Vagina (tissue), 2 donors: ENCODE measurements at regions not wholly inside any gene's neighbourhood (a gene's known extent, or its start where the extent isn't known, plus 50 kb on each side); places are given as distances from the start of the nearest gene placed in this dataset.

Experiments
- POLR2A ChIP-seq, 2 donors: fragments of 450-650 bp; IDR thresholded peaks; one replicate each; pipeline ENCODE4 v1.6.1; 2017; ENCODE audit warnings: antibody characterized with exemption in 2 of 2, mild to moderate bottlenecking in 2 of 2, moderate library complexity in 2 of 2
- TF ChIP-seq, protein P1 (sequence below), 3 experiments: fragments of 450-650 bp in 2 of 3; fragments of 200-600 bp in 1 of 3; sonication (generic) in 1 of 3; IDR thresholded peaks; one replicate each; pipeline ENCODE4 v1.5.1; 2017 to 2019; ENCODE audit warnings: antibody characterized with exemption in 3 of 3, mild to moderate bottlenecking in 2 of 3, moderate library complexity in 2 of 3

DNA sequence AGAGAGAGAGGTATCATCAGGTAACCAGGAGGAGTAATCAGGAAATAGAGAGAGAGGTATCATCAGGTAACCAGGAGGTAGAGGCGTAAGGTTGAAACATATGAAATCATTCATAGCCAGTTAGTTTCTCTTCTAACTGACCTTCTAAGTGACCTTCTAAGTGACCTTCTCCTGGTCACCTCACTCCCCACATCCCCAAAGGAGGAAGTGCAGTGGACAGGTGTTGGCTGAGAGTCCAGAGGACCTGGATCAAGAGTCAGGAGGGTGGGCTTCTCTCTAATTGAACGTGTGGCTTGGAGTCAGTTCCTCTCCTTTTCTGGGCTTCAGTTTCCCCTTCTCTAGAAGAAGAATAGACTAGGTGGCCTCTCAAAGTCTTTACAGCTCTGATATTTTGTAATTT lies 121.3 kb upstream of the DLG1 start:
- TF ChIP-seq, protein P1, sequence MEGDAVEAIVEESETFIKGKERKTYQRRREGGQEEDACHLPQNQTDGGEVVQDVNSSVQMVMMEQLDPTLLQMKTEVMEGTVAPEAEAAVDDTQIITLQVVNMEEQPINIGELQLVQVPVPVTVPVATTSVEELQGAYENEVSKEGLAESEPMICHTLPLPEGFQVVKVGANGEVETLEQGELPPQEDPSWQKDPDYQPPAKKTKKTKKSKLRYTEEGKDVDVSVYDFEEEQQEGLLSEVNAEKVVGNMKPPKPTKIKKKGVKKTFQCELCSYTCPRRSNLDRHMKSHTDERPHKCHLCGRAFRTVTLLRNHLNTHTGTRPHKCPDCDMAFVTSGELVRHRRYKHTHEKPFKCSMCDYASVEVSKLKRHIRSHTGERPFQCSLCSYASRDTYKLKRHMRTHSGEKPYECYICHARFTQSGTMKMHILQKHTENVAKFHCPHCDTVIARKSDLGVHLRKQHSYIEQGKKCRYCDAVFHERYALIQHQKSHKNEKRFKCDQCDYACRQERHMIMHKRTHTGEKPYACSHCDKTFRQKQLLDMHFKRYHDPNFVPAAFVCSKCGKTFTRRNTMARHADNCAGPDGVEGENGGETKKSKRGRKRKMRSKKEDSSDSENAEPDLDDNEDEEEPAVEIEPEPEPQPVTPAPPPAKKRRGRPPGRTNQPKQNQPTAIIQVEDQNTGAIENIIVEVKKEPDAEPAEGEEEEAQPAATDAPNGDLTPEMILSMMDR (IDR thresholded peaks at IDR 0.05): no peak
- TF ChIP-seq POLR2A (IDR thresholded peaks at IDR 0.05): no peak
